BLaER1 treated with 17β-estradiol and CSF1 and Interleukin-3, amounts not matched to agents 10 nM and 100 nM (cell line): ENCODE measurements at regions not wholly inside any gene's neighbourhood (a gene's known extent, or its start where the extent isn't known, plus 50 kb on each side); places are given as distances from the start of the nearest gene placed in this dataset.

Source experiments
- H3K27ac ChIP-seq, 11 experiments: shearing (Covaris generic); formaldehyde crosslinking; 2 replicates each; pipeline ENCODE4 v1.8.1; 2022
- H3K27me3 ChIP-seq, 11 experiments: shearing (Covaris generic); formaldehyde crosslinking; 2 replicates each; pipeline ENCODE4 v1.8.1; 2022
- H3K36me3 ChIP-seq, 11 experiments: shearing (Covaris generic); formaldehyde crosslinking; 2 replicates each; pipeline ENCODE4 v1.8.1; 2022
- H3K4me1 ChIP-seq, 10 experiments: shearing (Covaris generic); formaldehyde crosslinking; 2 replicates each; pipeline ENCODE4 v1.8.1; 2022
- H3K4me2 ChIP-seq, 11 experiments: shearing (Covaris generic); formaldehyde crosslinking; 2 replicates each; pipeline ENCODE4 v1.8.1; 2022
- H3K4me3 ChIP-seq, 10 experiments: shearing (Covaris generic); formaldehyde crosslinking; 2 replicates each; pipeline ENCODE4 v1.8.1; 2022
- H3K9ac ChIP-seq, 11 experiments: shearing (Covaris generic); formaldehyde crosslinking; 2 replicates each; pipeline ENCODE4 v1.8.1; 2022
- H3K9me3 ChIP-seq, 11 experiments: shearing (Covaris generic); formaldehyde crosslinking; replicated peaks in 1 of 11; 2 replicates each; pipeline ENCODE4 v1.8.1; 2022
- H4K20me1 ChIP-seq, 11 experiments: shearing (Covaris generic); formaldehyde crosslinking; 2 replicates each; pipeline ENCODE4 v1.8.1; 2022
- Cebpa-rat ChIP-seq, 11 experiments: shearing (Covaris generic); IDR thresholded peaks; 2 replicates each; pipeline ENCODE4 v1.8.1; 2022

DNA sequence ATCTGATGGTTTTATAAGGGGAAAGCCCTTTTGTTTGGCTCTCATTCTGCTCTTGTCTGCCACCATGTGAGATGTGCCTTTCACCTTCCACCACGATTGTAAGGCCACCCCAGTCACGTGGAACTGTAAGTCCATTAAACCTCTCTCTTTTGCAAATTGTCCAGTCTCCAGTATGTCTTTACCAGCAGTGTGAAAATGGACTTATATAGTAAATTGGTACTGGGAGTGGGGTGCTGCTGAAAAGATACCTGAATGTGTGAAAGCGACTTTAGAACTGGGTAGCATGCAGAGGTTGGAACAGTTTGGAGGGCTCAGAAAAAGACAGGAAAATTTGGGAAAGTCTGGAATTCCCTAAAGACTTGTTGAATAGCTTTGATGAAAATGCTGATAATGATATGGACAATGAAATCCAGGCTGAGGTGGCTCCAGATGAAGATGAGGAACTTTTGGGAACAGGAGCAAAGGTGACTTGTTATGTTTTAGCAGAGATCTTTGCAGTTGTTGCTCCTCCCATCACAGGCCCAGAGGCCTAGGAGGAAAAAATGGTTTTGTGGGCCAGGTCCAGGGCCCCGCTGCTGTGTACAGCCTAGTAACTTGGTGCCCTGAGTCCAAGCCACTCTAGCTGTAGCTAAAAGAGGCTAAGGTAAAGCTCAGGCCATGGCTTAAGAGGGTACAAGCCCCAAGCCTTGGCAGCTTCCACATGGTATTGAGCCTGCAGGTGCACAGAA is 275.7 kb upstream of the NPSR1 start:
- Histone ChIP-seq H4K20me1 (no peaks in the 10 kb centered on the region), H3K4me2 (no peak overlapping the region), H3K36me3 (no peaks in the 10 kb centered on the region), H3K27me3 (no peaks in the 10 kb centered on the region), H3K27ac (no peak overlapping the region), H3K4me1 (no peaks in the 10 kb centered on the region), H3K9ac (no peak overlapping the region), H3K4me3 (no peak overlapping the region), H3K9me3 (peaks cover 21 to 26% (median 23%) of the 10 kb centered on the region in 11 experiments)
- no peak for TF ChIP-seq Cebpa-rat (IDR thresholded peaks at IDR 0.05)

DNA sequence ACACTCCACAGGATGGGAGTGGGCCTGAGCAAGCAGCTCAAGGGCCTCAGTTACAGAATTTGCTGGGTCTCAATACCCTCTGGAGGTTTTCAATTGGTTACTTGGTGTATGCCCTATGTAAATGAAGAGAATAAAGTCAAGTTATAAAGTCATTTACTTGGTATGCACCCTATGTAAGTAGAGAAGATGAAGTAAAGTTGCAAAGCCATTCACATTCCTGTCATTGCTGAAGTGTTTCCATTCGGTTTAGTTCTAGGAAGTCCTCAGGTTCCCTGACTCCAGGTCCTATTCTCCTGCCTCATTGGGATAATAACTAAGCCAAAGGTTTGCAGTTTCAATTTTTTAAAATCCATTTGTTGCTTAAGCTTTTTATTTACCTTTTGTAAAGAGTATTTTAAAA is 272.6 kb upstream of the NPSR1 start:
- H3K4me3 ChIP-seq, result no peak overlapping the region
- H3K9me3 ChIP-seq, result peaks cover 21 to 26% (median 23%) of the 10 kb centered on the region in 11 experiments
- H3K27me3 ChIP-seq, result no peaks in the 10 kb centered on the region
- no peaks in the 10 kb centered on the region for H4K20me1 ChIP-seq
- no peak overlapping the region for H3K4me2 ChIP-seq
- no peak overlapping the region for H3K9ac ChIP-seq
- H3K4me1 ChIP-seq, result no peaks in the 10 kb centered on the region
- TF ChIP-seq Cebpa-rat (IDR thresholded peaks at IDR 0.05), result no peak
- H3K36me3 ChIP-seq, result no peaks in the 10 kb centered on the region
- H3K27ac ChIP-seq, result no peak overlapping the region

DNA sequence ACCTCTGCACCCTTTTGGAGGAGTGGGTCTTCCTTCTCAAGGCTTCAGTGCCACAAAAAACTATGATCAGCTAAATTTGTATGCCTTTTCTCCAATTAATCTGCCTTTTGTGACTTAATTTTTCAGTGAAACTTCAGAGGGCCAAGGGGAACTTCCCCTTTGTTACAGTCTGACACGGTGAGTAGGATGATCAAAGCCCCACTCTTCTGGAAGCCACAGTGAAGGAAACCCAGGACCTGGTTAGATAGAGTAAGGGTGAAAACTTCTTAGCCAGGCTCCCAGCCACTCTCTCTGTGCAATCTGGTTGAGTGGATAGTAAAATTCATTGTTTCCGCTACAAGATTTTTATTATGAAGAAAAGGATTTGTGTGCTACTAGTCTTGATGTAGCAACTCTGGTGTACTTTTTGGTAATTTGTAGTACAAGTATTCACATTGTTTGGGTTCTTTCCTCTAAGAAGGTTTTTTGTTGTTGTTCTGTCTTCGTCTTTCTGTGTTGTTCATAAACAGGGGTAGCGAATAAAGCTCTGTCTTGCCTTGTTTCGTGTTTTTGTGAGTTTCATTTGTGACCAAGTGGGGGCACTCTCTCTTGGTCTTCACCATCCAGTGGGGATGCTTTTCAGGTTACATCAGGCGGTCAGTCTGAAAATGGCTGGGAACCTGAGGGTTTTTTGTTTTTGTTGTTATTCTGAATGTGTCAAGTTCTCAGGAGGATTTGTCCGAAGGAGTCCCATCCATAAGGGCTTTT is 268.5 kb upstream of the NPSR1 start:
- TF ChIP-seq Cebpa-rat (IDR thresholded peaks at IDR 0.05), result no peak
- H3K4me3 ChIP-seq, result no peak overlapping the region

DNA sequence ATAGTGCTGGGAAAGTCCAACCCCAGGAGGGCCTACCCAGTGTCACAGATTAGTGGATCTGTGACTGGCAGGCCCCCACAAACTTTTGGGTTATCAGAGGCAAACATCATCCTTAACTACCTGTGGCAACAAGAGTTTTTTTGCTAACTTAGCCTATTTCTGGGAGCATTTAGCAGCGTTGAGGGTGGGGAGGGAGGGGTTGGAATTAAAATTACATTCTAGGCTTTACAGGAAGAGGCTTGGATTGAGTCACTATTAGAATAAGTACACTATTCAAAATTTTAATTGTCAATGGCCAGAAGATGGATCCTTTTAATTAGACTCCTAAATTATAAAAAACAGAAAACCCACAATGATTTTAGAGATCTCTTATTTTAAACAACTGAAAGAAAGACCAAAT is 267.9 kb upstream of the NPSR1 start:
- H3K9me3 ChIP-seq, result no peaks in the 10 kb centered on the region
- no peak overlapping the region for H3K4me3 ChIP-seq
- no peak overlapping the region for H3K9ac ChIP-seq
- H3K36me3 ChIP-seq, result no peaks in the 10 kb centered on the region
- H3K4me2 ChIP-seq, result no peak overlapping the region
- no peak for TF ChIP-seq Cebpa-rat (IDR thresholded peaks at IDR 0.05)
- H3K27me3 ChIP-seq, result no peaks in the 10 kb centered on the region
- no peaks in the 10 kb centered on the region for H3K4me1 ChIP-seq
- H4K20me1 ChIP-seq, result no peaks in the 10 kb centered on the region
- H3K27ac ChIP-seq, result no peak overlapping the region

More for the DNA sequence above, 268.5 kb upstream of the NPSR1 start:
- H3K9me3 ChIP-seq, result no peaks in the 10 kb centered on the region
- no peaks in the 10 kb centered on the region for H3K4me1 ChIP-seq
- H3K9ac ChIP-seq, result no peak overlapping the region
- H3K27me3 ChIP-seq, result no peaks in the 10 kb centered on the region
- H3K4me2 ChIP-seq, result no peak overlapping the region
- H4K20me1 ChIP-seq, result no peaks in the 10 kb centered on the region
- no peaks in the 10 kb centered on the region for H3K36me3 ChIP-seq
- H3K27ac ChIP-seq, result no peak overlapping the region

DNA sequence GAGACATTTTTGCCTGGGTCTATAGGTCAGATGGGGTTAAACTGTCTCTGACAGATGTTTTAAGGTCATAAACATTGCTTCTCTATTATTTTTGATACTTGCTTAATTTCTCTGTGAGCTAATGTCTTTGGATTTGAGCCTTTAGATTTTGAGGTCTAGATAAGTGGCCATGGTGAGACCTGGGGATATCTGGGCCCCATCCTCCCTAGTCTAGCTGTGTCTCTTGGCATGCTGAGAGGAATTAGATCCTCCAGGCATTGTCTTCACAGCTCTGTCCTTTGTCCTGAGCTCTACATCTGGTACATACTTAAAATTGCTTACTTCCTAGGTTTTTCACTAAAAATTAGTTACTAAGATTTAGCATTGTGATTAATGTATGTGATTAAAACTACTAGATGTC is 265.0 kb upstream of the NPSR1 start:
- Histone ChIP-seq H3K27ac (no peak overlapping the region), H3K36me3 (no peaks in the 10 kb centered on the region), H3K27me3 (peaks cover 0 to 4% (median 0%) of the 10 kb centered on the region in 11 experiments; a peak in 2 of 22 replicates), H4K20me1 (no peaks in the 10 kb centered on the region), H3K9me3 (no peaks in the 10 kb centered on the region), H3K4me2 (no peak overlapping the region), H3K9ac (no peak overlapping the region), H3K4me3 (no peak overlapping the region), H3K4me1 (peaks cover 0 to 16% (median 11%) of the 10 kb centered on the region in 10 experiments; a peak in 12 of 20 replicates)
- TF ChIP-seq Cebpa-rat (IDR thresholded peaks at IDR 0.05), result no peak

DNA sequence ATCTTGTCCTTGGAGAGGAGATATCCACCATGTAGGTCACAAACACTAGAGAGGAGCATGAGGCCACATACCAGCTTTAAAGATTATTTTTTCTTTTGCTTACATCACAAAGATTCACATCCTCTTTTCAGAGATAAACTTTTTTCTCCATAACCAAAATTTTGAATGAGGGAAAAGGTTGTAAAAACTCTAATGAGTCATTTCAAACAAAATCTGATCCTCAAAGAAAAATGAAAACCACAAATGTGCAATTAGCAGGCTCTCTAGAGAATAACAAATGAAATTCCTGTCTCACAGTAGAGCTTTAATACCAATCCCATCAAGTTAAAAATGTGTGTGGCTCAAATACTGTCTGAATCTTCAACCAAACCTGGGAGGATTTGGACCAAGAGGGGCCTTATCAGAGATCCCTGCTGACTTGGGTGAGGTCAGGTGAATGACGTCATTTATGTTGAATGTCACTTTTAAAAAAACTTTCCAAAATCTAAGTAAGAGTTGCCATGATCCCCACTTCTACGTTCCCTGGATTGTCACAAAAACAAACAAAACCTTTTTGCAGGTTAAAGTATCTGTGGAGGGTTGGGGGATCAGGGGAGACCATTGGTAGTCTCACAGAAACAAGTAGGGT is 261.5 kb upstream of the NPSR1 start:
- Histone ChIP-seq H3K27me3 (peaks cover 0 to 8% (median 0%) of the 10 kb centered on the region in 11 experiments; a peak in 2 of 22 replicates), H3K4me2 (peak overlapping the region in 6 of 11 experiments; percentile 6 to 61 (median 42); a peak in 8 of 22 replicates), H4K20me1 (no peaks in the 10 kb centered on the region), H3K4me3 (no peak overlapping the region), H3K27ac (0 out of 22 replicates have a peak overlapping the region, but pooled peaks of 1 of the 11 experiments have one; percentile 22), H3K9ac (no peak overlapping the region), H3K9me3 (peaks cover 6 to 10% (median 9%) of the 10 kb centered on the region in 11 experiments; a peak in 10 of 22 replicates), H3K36me3 (no peaks in the 10 kb centered on the region), H3K4me1 (peaks cover 0 to 16% (median 11%) of the 10 kb centered on the region in 10 experiments; a peak in 12 of 20 replicates)
- no peak for TF ChIP-seq Cebpa-rat (IDR thresholded peaks at IDR 0.05)

DNA sequence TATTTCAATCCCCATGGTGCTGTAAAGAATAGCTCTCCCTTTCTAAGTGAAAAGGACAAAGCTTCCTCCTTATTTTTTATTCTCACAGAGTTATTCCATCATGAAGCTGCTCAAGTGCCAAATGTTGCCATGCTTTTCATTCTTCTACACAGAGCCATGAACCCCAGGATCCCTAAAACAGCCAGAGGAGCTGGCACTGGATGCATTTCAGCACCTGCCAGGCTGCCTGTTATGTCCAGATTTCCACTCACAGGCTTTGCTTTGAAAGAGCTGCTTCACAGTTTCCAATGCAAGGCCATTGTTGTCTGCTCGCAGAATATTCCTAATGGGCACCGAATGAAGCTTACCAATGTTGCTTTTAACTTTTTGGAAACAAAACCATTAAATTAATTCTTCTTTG is 256.2 kb upstream of the NPSR1 start:
- Histone ChIP-seq H4K20me1 (no peaks in the 10 kb centered on the region), H3K27me3 (peaks cover 0 to 8% (median 0%) of the 10 kb centered on the region in 11 experiments; a peak in 2 of 22 replicates), H3K36me3 (no peaks in the 10 kb centered on the region), H3K4me3 (no peak overlapping the region), H3K9ac (no peak overlapping the region), H3K27ac (no peak overlapping the region), H3K4me1 (peaks cover 0 to 4% (median 1%) of the 10 kb centered on the region in 10 experiments; a peak in 10 of 20 replicates), H3K4me2 (no peak overlapping the region), H3K9me3 (peaks cover 6 to 13% (median 9%) of the 10 kb centered on the region in 11 experiments; a peak in 10 of 22 replicates)
- TF ChIP-seq Cebpa-rat (IDR thresholded peaks at IDR 0.05), result no peak

DNA sequence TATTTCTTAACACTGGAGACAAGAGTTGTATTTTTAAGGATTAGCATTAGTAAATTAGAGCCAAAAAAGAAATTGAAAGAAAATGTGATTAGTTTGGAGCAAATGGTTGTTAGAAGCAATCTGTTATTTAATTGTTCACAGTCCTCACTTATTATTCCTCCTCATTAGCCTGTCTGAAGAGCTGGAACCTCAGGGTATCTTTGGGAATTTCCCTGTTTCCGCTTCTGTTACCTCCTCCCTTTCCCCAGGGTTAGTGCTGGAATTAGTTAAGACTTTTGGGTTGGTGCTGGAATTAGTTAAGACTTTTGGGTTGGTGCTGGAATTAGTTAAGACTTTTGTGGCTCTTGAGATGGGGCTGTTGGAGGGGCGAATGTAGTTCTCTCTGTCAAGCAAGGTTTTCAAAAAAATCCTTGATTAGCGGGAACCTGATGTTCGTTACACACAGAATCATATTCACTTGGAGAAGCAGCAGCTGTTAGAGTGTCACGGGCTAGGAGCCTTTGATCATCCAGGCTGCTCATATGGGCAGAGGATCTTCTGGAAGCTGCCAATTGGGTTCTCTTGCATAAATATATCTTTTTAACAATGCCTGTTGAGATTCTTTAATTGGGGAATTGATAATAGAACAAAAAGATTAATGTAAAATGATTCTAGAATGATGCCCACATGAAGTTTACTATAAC is 251.0 kb upstream of the NPSR1 start:
- no peaks in the 10 kb centered on the region for H3K36me3 ChIP-seq
- no peaks in the 10 kb centered on the region for H3K27me3 ChIP-seq
- no peaks in the 10 kb centered on the region for H3K9me3 ChIP-seq
- no peak overlapping the region for H3K4me3 ChIP-seq
- no peaks in the 10 kb centered on the region for H3K4me1 ChIP-seq
- H3K9ac ChIP-seq, result no peak overlapping the region
- no peak overlapping the region for H3K4me2 ChIP-seq
- no peaks in the 10 kb centered on the region for H4K20me1 ChIP-seq
- TF ChIP-seq Cebpa-rat (IDR thresholded peaks at IDR 0.05), result no peak
- no peak overlapping the region for H3K27ac ChIP-seq

DNA sequence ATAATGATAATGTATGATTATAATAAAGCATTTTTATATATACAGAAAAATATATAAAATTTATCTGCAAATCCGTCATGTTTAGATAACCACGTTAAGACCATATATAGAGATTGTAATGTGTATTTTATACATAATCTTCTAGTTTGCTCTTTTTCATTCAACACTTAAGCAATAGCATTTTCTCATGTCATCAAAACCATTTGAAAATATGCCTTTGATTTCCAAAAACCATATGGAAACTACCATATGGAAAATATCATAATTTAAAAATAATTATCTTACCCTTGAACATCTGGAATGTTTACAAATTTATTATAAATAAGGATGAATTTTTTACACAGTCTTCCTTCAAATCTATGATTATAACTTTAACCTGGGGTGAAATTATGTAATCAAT is 250.4 kb upstream of the NPSR1 start:
- TF ChIP-seq Cebpa-rat (IDR thresholded peaks at IDR 0.05), result no peak
- no peaks in the 10 kb centered on the region for H3K4me1 ChIP-seq

More for the DNA sequence above, 250.4 kb upstream of the NPSR1 start:
- H3K4me3 ChIP-seq, result no peak overlapping the region
- H3K27ac ChIP-seq, result no peak overlapping the region
- H3K36me3 ChIP-seq, result no peaks in the 10 kb centered on the region
- H3K4me2 ChIP-seq, result no peak overlapping the region
- no peaks in the 10 kb centered on the region for H3K9me3 ChIP-seq
- no peaks in the 10 kb centered on the region for H3K27me3 ChIP-seq
- H4K20me1 ChIP-seq, result no peaks in the 10 kb centered on the region
- no peak overlapping the region for H3K9ac ChIP-seq
